ENCODE measurements at regions not wholly inside any gene's neighbourhood (a gene's known extent, or its start where the extent isn't known, plus 50 kb on each side); places are given as distances from the start of the nearest gene placed in this dataset.

DNA sequence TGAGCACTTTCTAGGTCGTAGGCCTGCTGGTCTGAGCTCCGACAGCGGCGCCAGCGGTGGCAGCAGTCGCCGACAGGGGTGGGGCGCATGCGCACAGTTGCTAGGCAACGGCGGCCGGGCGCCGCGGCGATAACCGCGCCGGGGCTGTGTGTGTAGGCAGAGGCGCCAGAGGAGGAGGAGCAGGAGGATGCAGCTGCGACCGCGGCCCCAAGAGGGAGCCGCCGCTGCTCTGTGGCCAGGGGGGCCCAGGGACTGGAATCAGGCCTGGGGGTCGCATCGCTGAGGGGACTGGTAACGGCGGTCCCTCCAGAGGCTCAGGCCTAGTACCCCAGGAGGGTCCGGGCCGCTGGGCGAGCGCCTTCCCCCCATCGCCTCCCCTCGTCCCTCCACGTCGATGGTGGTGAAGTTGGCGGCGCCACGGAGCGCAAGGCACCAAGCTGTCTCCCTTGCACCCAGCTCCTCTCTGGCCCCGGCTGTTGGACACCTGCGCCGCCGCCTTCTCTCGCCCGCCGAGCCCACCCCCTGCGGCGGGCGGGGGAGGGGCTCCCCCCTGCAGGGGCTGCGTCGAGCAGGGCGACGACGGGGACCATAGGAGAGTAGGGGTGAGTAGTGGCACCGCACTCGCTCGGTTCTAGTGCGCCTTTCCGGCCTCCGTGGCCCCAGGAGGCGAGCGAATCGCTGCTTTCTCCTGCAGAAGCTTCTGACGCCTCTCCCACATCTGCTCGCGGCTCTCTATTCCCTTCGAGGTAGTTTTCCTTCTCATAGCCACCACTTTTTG lies 58.6 kb upstream of the ZC4H2 start, which contains the start of gene ZC3H12B:
ZC3H12B (plus strand) TSS at position 159 of the 778 bp plus-strand sequence.
- DNase-seq: peak in 57 of 58 donors; percentile 2 to 82 (median 65)

GRCh38 chrX:65034292-65034667 lies 58.0 kb upstream of the ZC4H2 start:
- no peak for DNase-seq

All from anterior cingulate cortex (tissue), 58 donors.